CD4-positive, alpha-beta T cell (primary cell): ENCODE measurements at regions not wholly inside any gene's neighbourhood (a gene's known extent, or its start where the extent isn't known, plus 50 kb on each side); places are given as distances from the start of the nearest gene placed in this dataset.

ENCODE experiments used
- ATAC-seq: fragments of 200-7000 bp; cut with Tn5 transposase; one replicate; pipeline ENCODE4 v1.10.0; 2022; ENCODE audit warnings: mild to moderate bottlenecking; ENCODE audit not compliant: poor library complexity
- CTCF ChIA-PET: fragments of 350-600 bp; sonication (Branson Sonifier 250); formaldehyde crosslinking; loops from one replicate; lab custom pipeline; 2021; ENCODE audit warnings: antibody characterized with exemption, inconsistent platforms; lab: Charles Lee
- POLR2A ChIA-PET: fragments of 350-600 bp; sonication (Branson Sonifier 250); formaldehyde crosslinking; loops from one replicate; lab custom pipeline; 2021; ENCODE audit warnings: antibody characterized with exemption, inconsistent platforms; lab: Charles Lee
- DNase-seq, 14 experiments: peaks; one replicate each; pipeline ENCODE4 v3.0.0-alpha.2; 2013 to 2020; ENCODE audit warnings: mixed read lengths in 2 of 14
- H3K27ac ChIP-seq, 2 donors: one replicate each; pipeline versions ENCODE4 v1.5.1 to v1.7.0; 2013; ENCODE audit warnings: low read length in 2 of 2, low read depth in 1 of 2, mild to moderate bottlenecking in 1 of 2
- H3K27me3 ChIP-seq, 2 experiments: 1 replicate in 1 of 2; 2 replicates in 1 of 2; pipeline versions ENCODE4 v1.6.1 to v1.7.0; 2013; ENCODE audit warnings: low read length in 2 of 2, control low read depth in 1 of 2, mild to moderate bottlenecking in 1 of 2, moderate library complexity in 1 of 2; ENCODE audit not compliant: insufficient read depth in 2 of 2, control insufficient read depth in 1 of 2
- H3K36me3 ChIP-seq: one replicate; pipeline ENCODE4 v1.6.1; 2013; ENCODE audit warnings: low read length, control low read depth; ENCODE audit not compliant: insufficient read depth
- H3K4me1 ChIP-seq: one replicate; pipeline ENCODE4 v1.6.1; 2013; ENCODE audit warnings: low read length, control low read depth; ENCODE audit not compliant: insufficient read depth
- H3K4me3 ChIP-seq: one replicate; pipeline ENCODE4 v1.5.1; 2013; ENCODE audit warnings: mild to moderate bottlenecking, low read length, moderate library complexity
- H3K9me3 ChIP-seq, 2 experiments: 1 replicate in 1 of 2; 2 replicates in 1 of 2; pipeline versions ENCODE4 v1.6.1 to v1.7.0; 2013; ENCODE audit warnings: low read length in 2 of 2, mild to moderate bottlenecking in 2 of 2, control low read depth in 1 of 2, moderate library complexity in 1 of 2; ENCODE audit not compliant: control insufficient read depth in 1 of 2, insufficient read depth in 1 of 2
- H3K27ac Mint-ChIP-seq: one replicate; pipeline ENCODE4 v1.8.0; 2020; ENCODE audit warnings: mixed read lengths
- H3K27me3 Mint-ChIP-seq: one replicate; pipeline ENCODE4 v1.8.0; 2021; ENCODE audit warnings: mixed read lengths
- H3K36me3 Mint-ChIP-seq: one replicate; pipeline ENCODE4 v1.8.0; 2021; ENCODE audit warnings: low read depth, mixed read lengths
- H3K4me1 Mint-ChIP-seq: one replicate; pipeline ENCODE4 v1.8.0; 2021; ENCODE audit warnings: low read depth, mixed read lengths
- H3K4me3 Mint-ChIP-seq: one replicate; pipeline ENCODE4 v1.8.0; 2020; ENCODE audit warnings: mild to moderate bottlenecking, mixed read lengths
- H3K9me3 Mint-ChIP-seq: one replicate; pipeline ENCODE4 v1.8.0; 2020; ENCODE audit warnings: mixed read lengths
- intact Hi-C, 2 experiments: fragments of 100-400 bp; cut with DNase I in 1 of 2; cut with micrococcal nuclease in 1 of 2; formaldehyde crosslinking; loops; one replicate each; pipeline versions ENCODE4 v1.15.1 to v1.9.0; 2023 to 2025; cut with DNase I, micrococcal nuclease
- TF ChIP-seq, protein P1 (sequence below): fragments of 200-600 bp; IDR thresholded peaks from one replicate; pipeline ENCODE4 v1.8.0; 2022; ENCODE audit warnings: antibody characterized with exemption, mild to moderate bottlenecking

GRCh38 chr10:3460420-3461128 lies 288.0 kb upstream of the PITRM1 start:
- Histone ChIP-seq H3K4me1 (peaks cover 5% of the 10 kb centered on the region), H3K9me3 (no peaks in the 10 kb centered on the region), H3K27ac (no peak overlapping the region), H3K27me3 (no peaks in the 10 kb centered on the region), H3K36me3 (no peaks in the 10 kb centered on the region), H3K4me3 (no peak overlapping the region)
- no peak overlapping the region for H3K4me3 Mint-ChIP-seq
- peaks cover 13% of the 10 kb centered on the region for H3K4me1 Mint-ChIP-seq
- H3K27me3 Mint-ChIP-seq: no peaks in the 10 kb centered on the region
- ChIA-PET POLR2A (interaction anchor here (1.0 kb wide), 1 partner anchor 12 kb away, joined by 3 read pairs; no protein-coding TSS in a partner anchor), CTCF (no interaction called here)
- H3K36me3 Mint-ChIP-seq: no peaks in the 10 kb centered on the region
- intact Hi-C loops: no loop called here
- no peak overlapping the region for H3K27ac Mint-ChIP-seq
- no peak for ATAC-seq
- H3K9me3 Mint-ChIP-seq: no peaks in the 10 kb centered on the region
- DNase-seq: no peak
- TF ChIP-seq, protein P1, sequence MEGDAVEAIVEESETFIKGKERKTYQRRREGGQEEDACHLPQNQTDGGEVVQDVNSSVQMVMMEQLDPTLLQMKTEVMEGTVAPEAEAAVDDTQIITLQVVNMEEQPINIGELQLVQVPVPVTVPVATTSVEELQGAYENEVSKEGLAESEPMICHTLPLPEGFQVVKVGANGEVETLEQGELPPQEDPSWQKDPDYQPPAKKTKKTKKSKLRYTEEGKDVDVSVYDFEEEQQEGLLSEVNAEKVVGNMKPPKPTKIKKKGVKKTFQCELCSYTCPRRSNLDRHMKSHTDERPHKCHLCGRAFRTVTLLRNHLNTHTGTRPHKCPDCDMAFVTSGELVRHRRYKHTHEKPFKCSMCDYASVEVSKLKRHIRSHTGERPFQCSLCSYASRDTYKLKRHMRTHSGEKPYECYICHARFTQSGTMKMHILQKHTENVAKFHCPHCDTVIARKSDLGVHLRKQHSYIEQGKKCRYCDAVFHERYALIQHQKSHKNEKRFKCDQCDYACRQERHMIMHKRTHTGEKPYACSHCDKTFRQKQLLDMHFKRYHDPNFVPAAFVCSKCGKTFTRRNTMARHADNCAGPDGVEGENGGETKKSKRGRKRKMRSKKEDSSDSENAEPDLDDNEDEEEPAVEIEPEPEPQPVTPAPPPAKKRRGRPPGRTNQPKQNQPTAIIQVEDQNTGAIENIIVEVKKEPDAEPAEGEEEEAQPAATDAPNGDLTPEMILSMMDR: no peak

- H3K4me3 ChIP-seq: no peak overlapping the region
- POLR2A ChIA-PET: interaction anchor here (0.7 to 1.6 kb wide), 4 partner anchors 14 to 330 kb away, joined by 3 to 5 read pairs (median 3); partner anchors contain the start of gene KLF6
- DNase-seq: peak in 4 of 14 experiments; percentile 23 to 33 (median 25)
- H3K27me3 ChIP-seq: no peaks in the 10 kb centered on the region
- peaks cover 5% of the 10 kb centered on the region for H3K4me1 ChIP-seq
- peaks cover 30% of the 10 kb centered on the region for H3K4me1 Mint-ChIP-seq
- CTCF ChIA-PET: no interaction called here
- peak overlapping the region; percentile 77 for H3K27ac Mint-ChIP-seq
- peak overlapping the region; percentile 7 for H3K4me3 Mint-ChIP-seq
- no peak overlapping the region for H3K27ac ChIP-seq
- H3K27me3 Mint-ChIP-seq: no peaks in the 10 kb centered on the region
- peak; percentile 54 for ATAC-seq
- intact Hi-C loops: no loop called here
- H3K9me3 Mint-ChIP-seq: no peaks in the 10 kb centered on the region
- no peaks in the 10 kb centered on the region for H3K9me3 ChIP-seq
- H3K36me3 ChIP-seq: no peaks in the 10 kb centered on the region
- TF ChIP-seq, protein P1: no peak
- no peaks in the 10 kb centered on the region for H3K36me3 Mint-ChIP-seq
These were observed 283.1 kb upstream of the PITRM1 start for GRCh38 chr10:3455385-3456334.

DNA sequence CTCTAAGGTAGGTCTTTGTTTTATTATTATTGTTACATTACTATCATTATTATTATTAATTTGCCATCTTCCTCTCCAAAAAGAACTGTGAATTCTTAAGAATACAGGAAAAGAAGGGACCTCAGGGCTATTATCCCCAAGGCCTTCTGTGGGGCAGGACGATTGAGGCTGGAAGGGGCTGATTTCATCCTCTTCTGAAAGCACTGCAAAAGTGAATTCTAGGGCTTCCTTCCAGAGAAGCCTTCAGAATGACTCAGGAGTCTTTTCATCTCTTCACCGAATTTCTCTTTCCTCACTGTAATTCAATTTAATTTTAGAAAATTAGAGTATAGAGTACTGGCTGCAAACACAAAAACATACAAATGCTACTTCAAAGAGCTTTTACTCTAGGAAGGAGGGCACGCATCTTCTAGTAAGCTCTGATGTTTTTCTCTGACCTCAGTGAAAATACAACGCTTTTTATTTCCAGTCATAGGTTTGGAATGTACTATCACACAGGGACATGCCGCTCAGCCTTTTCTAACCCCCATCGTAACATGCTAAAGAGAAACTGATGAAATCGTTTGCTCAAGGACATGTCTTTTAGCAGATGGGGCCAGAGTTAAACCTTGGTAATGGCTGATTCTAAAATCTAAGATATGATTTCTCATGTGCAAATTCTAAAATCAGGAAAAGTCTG lies 280.2 kb upstream of the PITRM1 start:
- Histone ChIP-seq H3K27me3 (no peaks in the 10 kb centered on the region), H3K9me3 (no peaks in the 10 kb centered on the region), H3K4me1 (peaks cover 5% of the 10 kb centered on the region), H3K4me3 (no peak overlapping the region), H3K36me3 (no peaks in the 10 kb centered on the region), H3K27ac (no peak overlapping the region)
- TF ChIP-seq, protein P1: no peak
- Mint-ChIP-seq H3K4me3 (no peak overlapping the region), H3K36me3 (no peaks in the 10 kb centered on the region), H3K27me3 (no peaks in the 10 kb centered on the region), H3K4me1 (peaks cover 30% of the 10 kb centered on the region), H3K9me3 (no peaks in the 10 kb centered on the region), H3K27ac (peak overlapping the region; percentile 77)
- ATAC-seq (no peak), DNase-seq (no peak)
- ChIA-PET CTCF (no interaction called here), POLR2A (interaction anchor here (0.5 to 2.3 kb wide), 4 partner anchors 20 to 381 kb away, joined by 3 to 17 read pairs (median 4); partner anchors contain the start of gene KLF6)
- intact Hi-C loops: loop anchor here in 1 of 2 experiments (5.0 kb wide), 1 partner anchor 334 kb away; the partner anchor contains the start of gene KLF6
